ENCODE measurements at regions not wholly inside any gene's neighbourhood (a gene's known extent, or its start where the extent isn't known, plus 50 kb on each side); places are given as distances from the start of the nearest gene placed in this dataset.

DNA sequence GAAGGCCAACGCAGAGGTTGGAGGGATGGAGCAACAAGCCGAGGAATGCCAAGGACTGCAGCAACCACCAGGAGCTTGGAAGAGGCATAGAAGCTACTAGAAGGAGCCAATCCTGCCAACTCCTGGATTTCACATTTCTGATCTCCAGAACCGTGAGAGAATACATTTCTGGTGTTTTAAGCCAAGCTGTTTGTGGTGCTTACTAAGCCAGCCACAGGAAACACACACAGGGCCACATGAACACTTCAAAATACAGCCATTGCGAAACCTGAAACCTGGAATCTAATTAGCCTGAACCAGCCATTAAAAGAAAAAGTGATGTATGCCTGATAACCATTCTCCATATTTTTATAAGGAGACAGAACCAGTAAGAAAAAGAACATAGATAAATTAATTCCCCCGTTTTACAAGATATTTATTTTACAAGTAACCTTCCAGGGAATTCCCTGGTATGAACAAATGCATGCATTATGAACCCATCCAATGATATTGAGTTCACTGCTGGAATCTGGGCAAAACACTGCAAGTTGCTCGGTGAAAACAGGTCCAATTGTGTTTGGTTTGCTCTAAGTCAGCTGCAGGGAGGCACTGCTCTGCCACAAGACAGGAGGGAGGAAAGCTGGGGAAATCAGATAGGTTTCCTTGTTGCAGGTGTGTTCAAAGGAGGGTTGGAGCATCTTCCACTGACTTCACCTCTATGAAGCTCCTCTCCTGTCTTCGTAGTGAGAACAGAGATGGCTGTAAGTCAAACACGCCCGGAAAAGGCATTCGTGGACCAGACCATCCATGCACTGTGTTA is 70.2 kb downstream of the ETS2 start:
- DNase-seq = no peak
